C1 segment of cervical spinal cord (tissue), 14 donors: ENCODE measurements at regions not wholly inside any gene's neighbourhood (a gene's known extent, or its start where the extent isn't known, plus 50 kb on each side); places are given as distances from the start of the nearest gene placed in this dataset.

Source experiments
- DNase-seq, 14 donors: peaks; one replicate each; lab custom pipeline; 2025; lab: John Stamatoyannopoulos, UW

DNA sequence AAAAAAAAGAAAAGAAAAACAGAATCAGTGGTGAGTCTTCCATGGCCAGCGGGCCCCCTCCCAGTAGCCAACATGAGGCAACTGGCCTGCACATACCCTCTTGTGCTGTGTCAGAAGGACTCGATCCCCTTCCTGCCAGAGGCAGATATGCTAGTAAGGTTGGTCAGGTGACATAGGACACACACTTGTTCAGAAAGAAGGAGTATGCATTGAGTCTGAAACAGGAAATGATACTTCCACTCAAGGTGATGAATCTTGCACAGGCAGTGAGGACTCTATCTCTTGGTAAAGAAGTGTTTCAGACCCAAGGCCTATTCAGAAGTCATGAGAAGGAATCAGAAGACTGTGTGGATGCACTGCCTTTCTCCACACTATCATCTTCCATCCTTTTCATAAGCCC lies 269.7 kb upstream of the FAR2 start:
- no peak for DNase-seq

DNA sequence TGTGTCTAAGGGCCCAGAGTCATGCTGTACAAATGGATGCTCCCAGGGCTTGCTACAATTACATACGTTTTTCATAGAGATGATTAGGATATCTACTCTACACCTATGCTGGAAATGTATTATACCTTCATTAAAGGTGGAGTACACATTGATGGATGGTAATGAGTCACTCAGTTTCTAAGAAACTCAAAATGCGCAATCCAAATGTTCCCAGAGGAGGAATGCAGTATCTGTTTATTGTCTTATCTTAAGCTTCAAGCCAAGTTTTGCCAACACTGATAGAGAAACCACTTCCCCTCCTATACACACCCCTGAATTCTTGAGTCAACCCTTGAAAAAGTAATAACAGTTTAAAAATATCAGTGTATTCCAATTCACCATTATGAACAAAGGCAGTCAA lies 266.6 kb upstream of the FAR2 start:
- DNase-seq, result no peak

DNA sequence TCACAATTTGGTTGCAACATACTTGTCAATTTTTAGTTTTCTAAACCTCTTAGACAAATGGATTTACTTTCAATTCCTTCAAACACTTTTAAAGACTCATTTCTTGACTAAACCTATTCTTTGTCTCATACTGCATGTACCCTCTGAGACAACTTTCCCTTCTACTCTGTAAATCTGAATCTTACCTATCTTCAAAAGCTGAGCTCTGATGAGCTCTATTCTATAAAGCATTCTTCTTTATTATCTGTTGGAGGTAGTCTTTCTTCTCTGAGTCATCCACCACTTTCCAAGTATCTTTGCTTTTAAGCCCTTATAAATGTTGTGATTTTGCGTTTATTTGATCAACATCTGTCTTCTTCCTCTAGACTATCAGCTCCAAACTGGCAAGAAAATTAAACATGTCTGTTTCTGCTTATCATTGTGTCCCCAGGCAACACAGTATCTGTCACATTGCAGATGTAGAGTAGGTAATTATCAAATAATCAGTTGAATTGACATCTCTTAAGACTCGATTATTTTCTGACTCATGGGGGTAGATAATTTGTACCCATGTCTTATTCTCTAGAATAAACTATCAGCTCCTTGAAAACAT lies 265.6 kb upstream of the FAR2 start:
- DNase-seq, result no peak

DNA sequence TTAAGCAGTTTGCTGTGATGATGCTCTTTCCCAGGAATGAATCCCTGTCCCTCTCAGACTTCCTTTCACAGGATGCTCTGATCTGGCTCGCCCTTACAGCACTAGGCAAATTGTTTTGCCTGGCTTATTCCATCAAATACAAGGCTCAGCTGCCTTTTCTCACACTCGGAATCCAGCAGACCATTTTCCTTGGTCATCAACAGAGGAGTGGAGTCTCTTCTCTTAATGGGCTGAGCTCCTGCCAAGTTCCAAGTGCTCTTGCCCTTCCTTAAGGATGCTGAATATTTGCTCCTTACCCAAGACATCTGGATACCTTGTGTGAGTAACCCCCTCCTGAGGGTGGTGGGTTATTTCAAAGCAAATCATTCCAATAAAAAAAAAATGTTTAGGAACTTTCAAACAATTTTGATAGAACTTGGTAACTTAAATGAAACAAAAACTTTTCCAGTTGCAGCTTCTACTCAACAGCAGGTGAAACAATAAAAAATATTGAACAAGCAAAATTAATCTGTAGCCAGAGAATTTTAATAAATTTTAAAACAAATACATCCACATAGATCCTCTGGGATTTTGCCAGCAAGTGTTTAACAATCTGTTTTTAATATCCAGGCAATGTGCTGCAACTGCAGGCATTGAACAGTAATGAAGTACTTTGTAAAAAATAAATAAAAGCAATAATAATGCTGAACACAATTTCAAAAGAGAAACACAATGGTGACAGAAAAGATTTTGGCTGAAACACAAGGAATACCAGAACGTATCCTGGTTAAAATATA lies 264.0 kb upstream of the FAR2 start:
- no peak for DNase-seq

DNA sequence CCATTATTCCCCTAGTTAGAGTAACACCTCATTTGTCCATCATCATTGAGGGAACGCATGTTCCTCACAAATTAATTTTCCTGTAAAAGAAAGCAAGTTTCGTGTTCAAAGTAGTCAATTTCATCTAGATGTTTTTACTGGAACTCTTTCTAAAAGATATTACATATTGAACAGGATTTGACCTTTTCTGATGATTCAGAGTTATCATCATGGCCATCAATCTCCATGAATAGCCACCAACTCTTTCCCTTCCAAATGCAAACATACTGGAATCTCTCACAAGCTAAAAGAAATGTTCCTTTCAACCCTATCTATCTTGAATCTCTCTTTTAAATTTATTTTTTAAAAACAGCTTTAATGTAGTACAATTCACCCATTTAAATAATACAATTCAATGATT lies 263.1 kb upstream of the FAR2 start:
- no peak for DNase-seq

DNA sequence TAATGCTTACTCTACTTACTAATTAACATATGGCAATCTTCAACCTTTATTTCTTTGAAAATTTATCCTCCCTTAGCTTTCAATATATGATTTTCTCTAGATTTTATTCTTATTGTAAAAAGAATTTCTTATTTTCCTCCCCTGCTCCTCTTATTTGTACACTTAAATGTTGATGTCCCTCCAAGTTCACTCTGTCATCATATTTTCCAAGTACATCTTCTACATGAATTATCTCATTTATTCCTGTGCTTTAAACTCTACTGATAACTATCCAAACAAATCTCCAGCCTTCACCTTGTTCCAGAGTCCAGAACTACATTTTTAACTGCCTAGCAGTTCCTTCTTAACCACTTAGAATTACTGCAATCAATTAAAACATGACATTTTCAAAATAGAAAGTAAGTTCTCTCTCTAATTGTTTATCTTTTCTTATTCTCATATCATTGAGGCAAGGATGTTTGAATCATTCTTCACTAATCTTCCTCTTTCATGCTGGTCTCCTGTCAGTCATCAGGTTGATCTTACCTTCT lies 261.6 kb upstream of the FAR2 start:
- no peak for DNase-seq

DNA sequence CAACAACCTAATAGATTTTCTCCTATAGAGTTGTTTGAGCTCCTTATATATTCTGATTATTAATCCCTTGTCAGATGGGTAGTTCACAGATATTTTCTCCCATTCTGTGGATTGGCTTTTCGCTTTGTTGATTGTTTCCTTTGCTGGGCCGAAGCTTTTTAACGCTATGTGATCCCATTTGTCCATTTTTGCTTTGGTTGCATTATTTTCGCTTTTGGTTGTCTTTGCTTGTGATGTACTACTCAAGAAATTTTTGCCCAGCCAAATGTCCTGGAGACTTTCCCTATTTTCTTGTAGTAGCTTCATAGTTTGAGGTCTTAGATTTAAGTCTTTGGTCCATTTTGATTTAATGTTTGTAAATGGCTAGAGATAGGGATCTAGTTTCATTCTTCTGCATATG lies 258.4 kb upstream of the FAR2 start:
- DNase-seq, result no peak

DNA sequence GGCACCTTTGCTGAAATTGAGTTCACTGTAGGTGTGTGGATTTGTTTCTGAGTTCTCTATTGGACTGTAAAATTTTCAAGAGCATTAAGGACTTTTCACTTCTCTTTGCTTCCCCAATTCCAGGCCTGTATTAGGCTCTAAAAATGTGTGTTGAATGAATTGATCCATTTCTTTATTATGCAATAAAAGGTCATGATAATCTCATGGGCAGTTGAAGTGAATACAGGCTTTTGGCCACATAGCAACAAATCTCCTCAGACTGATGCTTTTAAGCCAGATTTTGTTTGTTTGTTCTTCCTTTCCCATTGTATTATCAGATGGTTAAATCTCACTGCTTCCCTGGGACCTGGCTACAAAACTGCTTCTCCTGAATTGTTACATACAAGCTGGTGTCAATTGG lies 258.0 kb upstream of the FAR2 start:
- DNase-seq, result no peak

DNA sequence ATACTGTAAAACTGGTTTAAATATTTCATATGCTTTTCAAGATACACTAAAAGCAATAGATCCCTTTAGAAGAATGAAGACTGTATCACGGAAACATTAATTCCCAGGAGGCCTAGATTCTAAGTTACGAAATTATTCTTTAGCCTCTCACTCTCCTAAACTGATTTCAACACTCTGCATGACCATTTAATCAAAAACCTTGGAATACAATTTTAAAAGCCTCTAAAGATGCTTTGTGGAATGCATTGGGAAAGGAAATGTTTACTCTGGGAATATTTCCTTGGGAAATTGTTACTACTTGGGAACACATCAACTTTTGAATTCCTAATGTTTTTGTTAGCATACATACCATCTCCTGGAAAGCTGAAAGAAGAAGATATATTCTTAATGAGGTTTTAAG lies 255.7 kb upstream of the FAR2 start:
- DNase-seq, result no peak

DNA sequence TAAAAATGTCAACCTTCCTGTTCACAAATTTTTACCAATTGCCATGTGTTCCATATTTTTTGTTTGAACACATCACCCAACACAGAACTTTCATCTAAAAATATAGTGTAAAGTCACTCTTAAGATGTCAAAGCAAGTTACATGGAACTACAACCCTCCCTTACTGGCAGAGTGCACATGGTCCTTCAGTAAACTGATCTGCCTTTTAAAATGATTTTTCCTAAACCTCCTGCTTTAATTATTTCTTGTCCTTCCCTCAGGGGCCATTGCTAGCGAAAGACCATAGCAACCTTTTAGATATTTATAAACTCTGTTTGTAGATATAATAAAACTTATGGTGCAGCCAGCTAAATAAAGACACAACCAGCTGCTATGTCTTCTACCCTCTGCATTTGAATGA lies 255.2 kb upstream of the FAR2 start:
- DNase-seq, result no peak

DNA sequence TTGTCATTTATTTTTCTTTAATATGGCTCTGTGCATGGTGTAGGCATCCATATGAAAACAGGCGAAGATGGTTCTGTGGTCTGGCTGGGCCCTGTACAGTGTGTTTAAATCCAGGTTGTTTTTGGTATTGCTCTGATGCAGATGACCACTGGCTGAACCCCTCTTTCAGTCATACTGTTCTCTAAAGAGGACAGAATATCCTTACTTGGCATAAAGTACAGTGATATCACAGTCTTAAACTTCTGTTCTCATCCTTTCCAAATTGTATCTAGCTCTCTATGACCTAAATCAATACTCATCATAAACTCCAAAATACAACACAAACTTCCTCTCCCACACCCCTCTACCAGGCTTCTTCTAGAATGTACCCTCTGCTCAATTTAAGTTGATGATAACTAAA lies 252.7 kb upstream of the FAR2 start:
- DNase-seq, result no peak

DNA sequence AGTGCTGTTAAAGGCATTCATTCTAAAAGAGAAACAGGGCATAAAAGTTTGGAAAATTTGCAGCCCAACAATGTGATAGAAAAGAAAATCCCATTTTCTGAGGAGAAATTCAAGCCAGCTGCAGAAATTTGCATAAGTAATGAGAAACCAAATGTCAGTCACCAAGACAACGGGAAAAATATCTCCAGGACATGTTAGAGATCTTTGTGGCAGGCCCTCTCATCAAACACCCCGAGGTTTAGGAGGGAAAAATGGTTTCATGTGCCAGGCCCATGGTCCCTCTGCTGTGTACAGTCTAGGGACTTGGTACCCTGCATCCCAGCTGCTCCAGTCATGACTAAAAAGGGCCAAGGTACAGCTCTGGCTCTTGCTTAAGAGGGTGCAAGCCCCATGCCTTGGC lies 251.0 kb upstream of the FAR2 start:
- DNase-seq, result no peak

DNA sequence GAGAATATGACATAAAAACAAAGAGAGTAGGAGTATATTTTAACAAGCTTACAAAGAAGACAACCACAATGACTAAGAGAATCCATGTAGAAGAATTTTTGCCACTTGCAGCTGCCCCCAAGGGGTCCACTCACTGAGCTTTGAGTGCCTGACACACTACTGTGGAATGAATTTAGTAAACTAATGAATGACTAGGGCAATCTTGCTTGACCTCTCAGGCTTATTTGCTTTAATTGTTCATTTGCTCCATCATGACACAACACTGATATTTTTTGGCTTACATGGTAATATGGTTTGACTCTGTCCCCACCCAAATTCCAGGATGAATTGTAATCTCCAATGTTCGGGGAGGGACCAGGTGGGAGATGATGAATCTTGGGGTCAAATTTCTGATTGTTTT lies 249.1 kb upstream of the FAR2 start:
- no peak for DNase-seq

DNA sequence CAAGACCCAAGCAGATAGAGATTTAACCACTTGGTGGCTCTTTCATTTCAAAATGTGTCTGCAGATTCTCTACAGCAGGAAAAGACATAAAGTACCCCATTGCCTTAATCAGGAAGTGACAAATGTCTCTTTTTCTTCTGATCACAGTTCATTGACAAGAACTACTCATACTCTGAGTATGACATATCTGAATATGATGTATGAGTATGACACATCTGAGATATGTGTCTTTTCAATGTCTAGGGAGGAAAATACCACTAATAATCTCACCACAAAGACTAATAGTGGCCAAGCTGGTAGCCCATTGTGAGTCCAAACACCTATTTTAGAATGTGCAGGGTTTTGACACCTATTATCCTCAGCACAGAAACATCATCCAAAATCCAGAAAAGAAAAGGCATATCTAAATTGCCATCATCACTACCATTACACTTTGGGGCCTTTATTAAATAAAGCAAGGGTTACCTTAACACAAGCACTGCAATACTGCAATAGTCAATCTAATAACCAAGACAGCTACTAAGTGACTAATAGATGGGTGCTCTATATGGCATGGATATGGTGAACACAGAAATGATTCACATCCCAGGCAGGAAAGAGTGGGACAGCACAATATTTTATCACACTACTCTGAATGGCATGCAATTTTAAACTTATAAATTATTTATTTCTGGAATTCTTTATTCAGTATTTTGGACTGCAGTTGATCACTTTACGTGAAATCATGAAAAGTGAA lies 243.7 kb upstream of the FAR2 start:
- DNase-seq, result no peak

DNA sequence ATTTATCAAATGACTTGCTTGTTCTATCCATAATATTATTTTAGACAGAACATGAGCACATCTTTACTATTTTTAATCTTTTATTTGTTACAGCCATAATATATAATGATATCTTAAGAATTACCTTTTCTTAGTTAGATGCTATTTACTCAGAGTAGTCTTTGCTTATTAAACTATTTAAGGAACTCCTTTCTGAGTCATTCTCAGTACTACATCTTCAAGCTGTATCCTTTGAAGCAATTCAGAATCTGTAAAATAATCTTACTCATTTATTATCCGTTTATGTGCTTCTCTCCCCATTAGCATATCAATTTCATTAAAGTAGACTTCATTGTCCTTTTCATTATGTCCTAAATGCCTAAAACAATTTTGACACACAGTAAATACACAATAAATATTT lies 240.4 kb upstream of the FAR2 start:
- DNase-seq, result no peak

DNA sequence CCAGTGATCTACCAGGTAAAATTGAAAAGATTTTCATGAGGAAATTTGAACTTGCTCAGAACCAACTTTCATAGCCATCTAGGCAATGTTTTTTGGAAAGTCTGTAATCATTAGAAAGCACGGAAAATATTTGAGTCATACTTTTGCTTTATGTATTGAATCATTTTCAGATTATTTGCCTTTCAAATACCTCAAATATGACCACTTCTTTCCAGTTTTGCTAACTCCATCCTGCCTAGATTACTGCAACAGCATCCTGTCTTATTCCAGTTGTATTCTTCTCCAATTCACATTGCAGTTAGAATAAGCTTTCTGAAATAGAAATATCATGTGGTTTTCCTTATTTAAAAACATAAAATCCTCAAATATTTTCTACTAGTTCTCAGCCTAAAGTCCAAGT lies 239.8 kb upstream of the FAR2 start:
- no peak for DNase-seq

DNA sequence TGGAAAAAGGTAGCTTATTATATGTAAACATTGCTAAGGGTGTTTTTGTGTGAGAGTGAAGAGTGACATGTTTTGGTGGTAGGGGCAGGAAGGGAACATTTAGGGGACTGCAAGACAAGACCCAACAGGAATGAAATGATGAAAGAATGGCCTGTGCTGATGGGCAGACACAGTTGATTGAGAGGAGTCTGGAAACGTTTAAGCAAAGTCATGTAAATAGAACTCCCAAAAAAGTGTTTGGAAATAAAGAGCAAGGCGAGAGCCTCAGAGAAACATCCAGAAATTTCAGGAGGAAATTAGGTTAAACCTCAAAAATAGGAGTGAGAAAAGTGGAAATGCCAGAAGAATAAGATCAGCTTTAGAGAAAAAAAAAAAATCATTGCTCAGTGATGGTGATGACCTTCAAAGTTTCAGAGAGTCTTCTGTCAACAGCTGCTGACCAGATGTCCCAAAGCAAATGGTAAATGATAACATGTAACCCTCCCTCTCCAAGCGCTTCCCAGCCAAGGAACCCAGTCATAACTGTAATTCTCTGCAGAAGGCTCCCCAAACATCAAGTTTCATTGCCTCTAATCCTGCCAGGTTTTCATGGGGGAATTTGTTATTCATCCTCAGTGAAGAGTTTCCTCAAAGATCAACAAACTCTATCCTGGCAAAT lies 223.2 kb upstream of the FAR2 start:
- DNase-seq, result no peak

DNA sequence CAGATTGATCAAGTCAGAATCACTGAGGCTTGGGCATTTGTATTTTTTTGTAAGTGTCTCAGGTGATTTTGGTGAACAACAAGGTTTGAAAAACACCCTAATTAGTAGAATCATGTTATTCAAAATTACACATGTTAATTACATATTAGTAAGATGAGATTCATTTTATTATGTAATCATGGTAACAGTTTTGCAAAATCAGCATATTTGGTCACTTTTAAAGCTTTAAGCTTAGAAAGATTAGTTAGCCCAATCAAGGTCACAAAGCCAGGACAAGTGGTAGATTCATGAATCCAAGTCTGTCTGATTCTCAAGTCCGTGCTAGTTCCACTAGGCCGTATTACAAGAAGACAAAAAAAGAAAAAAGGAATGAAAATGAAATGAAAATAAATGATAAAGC lies 218.4 kb upstream of the FAR2 start:
- no peak for DNase-seq

DNA sequence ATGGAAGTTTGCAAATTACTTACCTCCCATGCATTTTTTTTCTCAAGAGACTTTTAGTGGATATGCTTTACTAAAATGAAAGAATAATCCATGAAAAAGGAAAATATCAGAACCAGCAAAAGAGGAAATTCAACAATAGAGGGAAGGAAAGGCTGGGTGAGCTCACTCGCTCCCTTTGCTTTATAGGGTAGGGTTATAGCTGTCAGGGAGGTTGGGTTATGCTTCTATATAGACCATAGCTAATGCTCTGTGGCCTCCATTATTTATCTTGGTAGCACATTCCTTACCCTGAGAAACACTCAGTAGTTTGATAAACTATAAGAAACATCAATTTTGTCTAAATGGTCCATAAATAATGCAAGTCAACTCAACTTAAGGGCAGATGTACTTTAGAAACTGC lies 215.9 kb upstream of the FAR2 start:
- no peak for DNase-seq

DNA sequence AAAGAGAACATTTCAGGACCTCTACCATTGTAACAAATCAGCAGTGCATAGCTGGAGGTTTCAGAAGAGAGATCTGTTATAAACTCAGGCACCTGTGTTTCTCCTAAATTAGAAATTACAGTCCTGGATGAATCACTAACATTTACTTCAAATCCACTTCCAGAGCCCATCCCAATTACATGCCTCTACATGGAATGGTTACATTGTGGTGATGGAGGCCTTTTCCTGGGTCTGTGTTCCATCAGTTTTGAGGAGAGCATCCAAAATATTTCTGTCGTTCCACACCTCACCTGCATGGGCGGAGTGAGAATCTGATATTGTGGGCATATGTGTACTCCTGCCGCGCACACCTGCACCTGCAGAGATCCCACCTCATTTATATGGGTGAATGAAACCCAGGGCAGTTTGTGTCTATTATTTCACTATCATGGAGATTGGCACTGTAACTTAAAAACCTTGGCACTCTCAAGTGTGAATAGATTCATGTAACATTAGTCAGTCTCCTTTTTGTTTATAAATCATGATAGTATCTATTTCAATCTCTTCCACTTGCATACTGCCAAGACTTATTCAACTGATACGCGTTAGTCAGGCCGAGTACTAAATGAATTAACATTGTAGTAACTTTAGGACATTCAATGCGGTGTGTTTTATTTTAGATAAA lies 215.1 kb upstream of the FAR2 start:
- peak in 1 of 14 donors; percentile 17 for DNase-seq

DNA sequence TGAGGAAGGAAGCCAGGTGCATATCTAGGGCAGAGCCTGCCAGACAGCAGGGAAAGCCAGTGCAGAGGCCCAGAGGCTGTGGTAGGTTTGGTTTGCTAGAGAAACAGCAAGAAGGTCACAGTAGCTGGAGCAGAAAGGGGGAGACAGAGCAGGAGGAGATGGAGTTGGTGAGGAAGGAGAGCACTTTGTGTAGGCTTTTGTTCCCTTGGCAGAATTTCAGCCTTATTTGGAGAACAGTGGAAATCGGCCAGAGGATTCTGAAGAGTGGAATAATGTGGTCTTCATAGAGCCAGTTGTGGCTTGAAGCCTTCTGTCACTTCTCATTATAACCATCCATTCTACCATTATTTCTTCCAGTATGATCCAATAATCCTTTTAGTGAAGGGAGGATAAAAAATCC lies 212.9 kb upstream of the FAR2 start:
- peak in 7 of 14 donors; percentile 2 to 43 (median 7) for DNase-seq

DNA sequence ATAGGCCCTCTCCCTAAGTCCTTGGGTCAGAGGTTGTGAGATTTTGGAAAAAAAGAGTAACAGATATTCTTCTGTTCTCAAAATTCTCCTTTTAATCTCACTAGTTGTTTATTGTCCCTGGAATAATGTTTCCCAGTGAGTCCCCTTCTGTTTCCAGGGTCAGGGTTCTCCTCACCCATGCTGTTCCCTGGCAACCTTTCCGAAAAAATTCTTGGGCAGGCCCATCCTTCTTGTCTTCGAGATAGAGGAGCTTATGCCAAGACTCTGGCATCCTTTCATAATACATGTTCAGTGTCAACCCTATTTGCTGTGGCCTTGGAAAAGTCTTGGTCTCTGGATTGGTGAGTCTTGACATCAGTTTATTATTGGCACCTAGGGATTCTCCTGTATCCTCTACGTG lies 212.4 kb upstream of the FAR2 start:
- DNase-seq, result peak in 2 of 14 donors; percentile 1 to 24
